ENCODE measurements at regions not wholly inside any gene's neighbourhood (a gene's known extent, or its start where the extent isn't known, plus 50 kb on each side); places are given as distances from the start of the nearest gene placed in this dataset.
A peak's percentile ranks its signal among the peaks of the same experiment; 100 is the strongest.
"Not testable (repeated sequence)": the region's sequence is repeated elsewhere in the genome, so short reads cannot be mapped to it uniquely, and the experiment has no call there.

- not testable (repeated sequence) for DNase-seq; H3K4me3 Mint-ChIP-seq; H3K4me1 Mint-ChIP-seq; H3K27me3 Mint-ChIP-seq; H3K36me3 Mint-ChIP-seq; H3K9me3 Mint-ChIP-seq; H3K27ac Mint-ChIP-seq; ATAC-seq (ENCODE audit: low read depth in 2 of 2)
Measured at GRCh38 chr1:120966018-120966417, 76.4 kb downstream of the PPIAL4A start.

- H3K27me3 Mint-ChIP-seq, DNase-seq: not testable (repeated sequence)
Measured at GRCh38 chr1:120972863-120973262, 83.3 kb downstream of the PPIAL4A start.

GRCh38 chr1:120973836-120974235 is 84.3 kb downstream of the PPIAL4A start:
- H3K4me1 Mint-ChIP-seq; H3K27ac Mint-ChIP-seq; H3K27me3 Mint-ChIP-seq; H3K9me3 Mint-ChIP-seq; ATAC-seq (ENCODE audit: low read depth in 2 of 2); H3K36me3 Mint-ChIP-seq; H3K4me3 Mint-ChIP-seq; DNase-seq: not testable (repeated sequence)

More at GRCh38 chr1:120972863-120973262, 83.3 kb downstream of the PPIAL4A start:
- H3K4me1 Mint-ChIP-seq; H3K9me3 Mint-ChIP-seq; H3K36me3 Mint-ChIP-seq; H3K4me3 Mint-ChIP-seq; H3K27ac Mint-ChIP-seq; ATAC-seq (ENCODE audit: low read depth in 2 of 2): not testable (repeated sequence)

GRCh38 chr1:120977279-120977678 is 87.7 kb downstream of the PPIAL4A start:
- ATAC-seq (ENCODE audit: low read depth in 2 of 2); H3K9me3 Mint-ChIP-seq; DNase-seq; H3K4me1 Mint-ChIP-seq; H3K27ac Mint-ChIP-seq; H3K36me3 Mint-ChIP-seq; H3K27me3 Mint-ChIP-seq; H3K4me3 Mint-ChIP-seq: not testable (repeated sequence)

- not testable (repeated sequence) for H3K9me3 Mint-ChIP-seq; H3K27ac Mint-ChIP-seq; H3K4me3 Mint-ChIP-seq; H3K36me3 Mint-ChIP-seq; DNase-seq; H3K4me1 Mint-ChIP-seq; ATAC-seq (ENCODE audit: low read depth in 2 of 2); H3K27me3 Mint-ChIP-seq
Measured at GRCh38 chr1:120981489-120982094, 92.0 kb downstream of the PPIAL4A start.

GRCh38 chr1:120994614-120995013 is 105.0 kb downstream of the PPIAL4A start:
- ATAC-seq (ENCODE audit: low read depth in 2 of 2) = peak in 1 of 2 donors; percentile 7
- H3K27me3 Mint-ChIP-seq, H3K9me3 Mint-ChIP-seq, H3K36me3 Mint-ChIP-seq, H3K27ac Mint-ChIP-seq, H3K4me3 Mint-ChIP-seq, H3K4me1 Mint-ChIP-seq, DNase-seq: not testable (repeated sequence)

GRCh38 chr1:120995025-120995424 is 105.5 kb downstream of the PPIAL4A start:
- not testable (repeated sequence) for H3K36me3 Mint-ChIP-seq, DNase-seq, H3K9me3 Mint-ChIP-seq, H3K4me1 Mint-ChIP-seq, H3K27ac Mint-ChIP-seq, H3K27me3 Mint-ChIP-seq, H3K4me3 Mint-ChIP-seq
- ATAC-seq (ENCODE audit: low read depth in 2 of 2) = peak; percentile 96 to 100

GRCh38 chr1:121001090-121001726 is 111.6 kb downstream of the PPIAL4A start:
- not testable (repeated sequence) for H3K9me3 Mint-ChIP-seq; H3K4me1 Mint-ChIP-seq; H3K27ac Mint-ChIP-seq; H3K4me3 Mint-ChIP-seq; H3K36me3 Mint-ChIP-seq; DNase-seq; ATAC-seq (ENCODE audit: low read depth in 2 of 2); H3K27me3 Mint-ChIP-seq

- not testable (repeated sequence) for H3K4me3 Mint-ChIP-seq; H3K36me3 Mint-ChIP-seq; DNase-seq; H3K27ac Mint-ChIP-seq; H3K9me3 Mint-ChIP-seq; H3K4me1 Mint-ChIP-seq; ATAC-seq (ENCODE audit: low read depth in 2 of 2)
- H3K27me3 Mint-ChIP-seq = peaks cover 0 to 11% (median 6%) of the 10 kb centered on the region in 3 donors
Measured at GRCh38 chr1:121003230-121003629, 113.7 kb downstream of the PPIAL4A start.

- H3K36me3 Mint-ChIP-seq; H3K4me3 Mint-ChIP-seq; ATAC-seq (ENCODE audit: low read depth in 2 of 2); H3K9me3 Mint-ChIP-seq; H3K27ac Mint-ChIP-seq; DNase-seq: not testable (repeated sequence)
- Mint-ChIP-seq H3K4me1 (peaks cover 8 to 17% (median 12%) of the 10 kb centered on the region in 3 donors), H3K27me3 (peaks cover 7 to 21% (median 8%) of the 10 kb centered on the region in 3 donors)
Measured at GRCh38 chr1:121006826-121007225, 117.3 kb downstream of the PPIAL4A start.

GRCh38 chr1:121007755-121008154 is 118.2 kb downstream of the PPIAL4A start:
- not testable (repeated sequence) for H3K27ac Mint-ChIP-seq; ATAC-seq (ENCODE audit: low read depth in 2 of 2)

GRCh38 chr1:121008512-121009215 is 119.1 kb downstream of the PPIAL4A start:
- ATAC-seq (ENCODE audit: low read depth in 2 of 2) = peak; percentile 20 to 27
- Mint-ChIP-seq H3K27me3 (peaks cover 7 to 21% (median 8%) of the 10 kb centered on the region in 3 donors), H3K4me3 (peak overlapping the region; percentile 73 to 95 (median 90)), H3K4me1 (peaks cover 8 to 17% (median 12%) of the 10 kb centered on the region in 3 donors)
- not testable (repeated sequence) for H3K9me3 Mint-ChIP-seq, H3K36me3 Mint-ChIP-seq, H3K27ac Mint-ChIP-seq
- peak; percentile 22 for DNase-seq

More at GRCh38 chr1:121007755-121008154, 118.2 kb downstream of the PPIAL4A start:
- peak overlapping the region; percentile 21 to 92 (median 81) for H3K4me3 Mint-ChIP-seq
- not testable (repeated sequence) for H3K36me3 Mint-ChIP-seq, H3K9me3 Mint-ChIP-seq, DNase-seq
- peaks cover 7 to 21% (median 8%) of the 10 kb centered on the region in 3 donors for H3K27me3 Mint-ChIP-seq
- H3K4me1 Mint-ChIP-seq = peaks cover 8 to 17% (median 12%) of the 10 kb centered on the region in 3 donors

- not testable (repeated sequence) for H3K9me3 Mint-ChIP-seq, H3K36me3 Mint-ChIP-seq
- ATAC-seq (ENCODE audit: low read depth in 2 of 2) = peak; percentile 60 to 63
- peaks cover 7 to 21% (median 8%) of the 10 kb centered on the region in 3 donors for H3K27me3 Mint-ChIP-seq
- H3K4me1 Mint-ChIP-seq = peaks cover 8 to 17% (median 12%) of the 10 kb centered on the region in 3 donors
- DNase-seq = peak; percentile 39
- H3K27ac Mint-ChIP-seq = peak overlapping the region in 1 of 6 donors; percentile 32
- peak overlapping the region; percentile 73 to 95 (median 90) for H3K4me3 Mint-ChIP-seq
Measured at GRCh38 chr1:121009216-121010057, 119.9 kb downstream of the PPIAL4A start.

All from naive B cell (primary cell).